Stimulated activated CD4-positive, alpha-beta T cell treated with anti-CD3 and anti-CD28 coated beads, TNF-alpha, amount 100 ng/mL, for 24 hours (primary cell): ENCODE measurements at regions not wholly inside any gene's neighbourhood (a gene's known extent, or its start where the extent isn't known, plus 50 kb on each side); places are given as distances from the start of the nearest gene placed in this dataset.
A peak's percentile ranks its signal among the peaks of the same experiment; 100 is the strongest.
"Not testable (repeated sequence)": the region's sequence is repeated elsewhere in the genome, so short reads cannot be mapped to it uniquely, and the experiment has no call there.

ENCODE experiments used
- DNase-seq, 3 experiments: peaks; one replicate each; pipeline ENCODE4 v3.0.0-alpha.2; 2020; ENCODE audit warnings: low read depth in 3 of 3

GRCh38 chr20:1754306-1754705, 96.7 kb upstream of the SIRPG start:
- no peak for DNase-seq

GRCh38 chr20:1752045-1752444, 94.5 kb upstream of the SIRPG start:
- no peak for DNase-seq

- DNase-seq, result no peak
Measured at GRCh38 chr20:1748777-1749176, 91.2 kb upstream of the SIRPG start.

GRCh38 chr20:1747953-1748577, 90.5 kb upstream of the SIRPG start:
- no peak for DNase-seq

- not testable (repeated sequence) for DNase-seq
Measured at GRCh38 chr20:1742049-1742434, 84.5 kb upstream of the SIRPG start.

- no peak for DNase-seq
Measured at GRCh38 chr20:1741309-1742048, 83.9 kb upstream of the SIRPG start.

- DNase-seq, result no peak
Measured at GRCh38 chr20:1737134-1737533, 79.6 kb upstream of the SIRPG start.

- DNase-seq, result no peak
Measured at GRCh38 chr20:1735417-1736089, 78.0 kb upstream of the SIRPG start.

GRCh38 chr20:1734269-1734858, 76.8 kb upstream of the SIRPG start:
- DNase-seq, result no peak

GRCh38 chr20:1731828-1732375, 74.3 kb upstream of the SIRPG start:
- peak in 1 of 3 experiments; percentile 29 for DNase-seq

- not testable (repeated sequence) for DNase-seq
Measured at GRCh38 chr20:1730981-1731711, 73.6 kb upstream of the SIRPG start.

GRCh38 chr20:1727303-1727702, 69.7 kb upstream of the SIRPG start:
- DNase-seq, result not testable (repeated sequence)

GRCh38 chr20:1724901-1725300, 67.3 kb upstream of the SIRPG start:
- DNase-seq, result no peak

GRCh38 chr20:1722513-1723050, 65.0 kb upstream of the SIRPG start:
- no peak for DNase-seq

GRCh38 chr20:1721687-1722512, 64.3 kb upstream of the SIRPG start:
- DNase-seq, result no peak

GRCh38 chr20:1720845-1721475, 63.4 kb upstream of the SIRPG start:
- no peak for DNase-seq

- no peak for DNase-seq
Measured at GRCh38 chr20:1720226-1720625, 62.6 kb upstream of the SIRPG start.

- DNase-seq, result no peak
Measured at GRCh38 chr20:1718604-1719384, 61.2 kb upstream of the SIRPG start.
